ENCODE measurements at regions not wholly inside any gene's neighbourhood (a gene's known extent, or its start where the extent isn't known, plus 50 kb on each side); places are given as distances from the start of the nearest gene placed in this dataset.

DNA sequence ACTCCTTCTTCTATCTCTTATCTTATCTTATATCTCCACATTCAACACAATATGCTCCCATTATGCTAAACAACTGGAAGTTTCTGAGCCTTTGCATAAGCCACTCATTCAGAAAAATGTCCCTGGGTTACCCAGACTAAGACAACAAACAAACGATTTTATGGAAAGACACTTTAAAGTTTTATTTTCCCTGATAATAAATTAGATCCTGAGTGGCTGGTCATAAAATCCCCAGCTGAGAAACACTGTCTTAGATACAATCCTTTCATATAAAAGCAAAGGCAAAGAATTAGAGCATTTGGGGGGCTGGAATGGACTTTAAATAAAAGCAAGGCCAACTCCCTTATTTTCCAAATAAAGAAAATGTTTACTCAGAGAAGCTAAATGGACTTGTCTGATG is 322.3 kb downstream of the GBE1 start:
- TF ChIP-seq CTCF (IDR thresholded peaks at IDR 0.05) (no peak), TCF7L2 (IDR thresholded peaks at IDR 0.05; ENCODE audit: low read depth, low read length) (no peak)

Measured in Panc1 (cell line).